GM12891 (cell line): ENCODE measurements at regions not wholly inside any gene's neighbourhood (a gene's known extent, or its start where the extent isn't known, plus 50 kb on each side); places are given as distances from the start of the nearest gene placed in this dataset.

ENCODE experiments used
- PAX5 ChIP-seq: IDR thresholded peaks from 2 replicates; pipeline ENCODE4 v1.6.1; 2011; ENCODE audit warnings: low read length, moderate library complexity, mild to moderate bottlenecking; ENCODE audit not compliant: insufficient read depth, severe bottlenecking
- POLR2A ChIP-seq: IDR thresholded peaks from 2 replicates; pipeline ENCODE4 v1.6.1; 2011; ENCODE audit warnings: low read depth, low read length, control low read depth
- POLR2AphosphoS5 ChIP-seq: IDR thresholded peaks from 2 replicates; pipeline ENCODE4 v1.6.1; 2011; ENCODE audit warnings: low read depth, low read length, control low read depth
- POU2F2 ChIP-seq: IDR thresholded peaks from 2 replicates; pipeline ENCODE4 v1.6.1; 2011; ENCODE audit warnings: low read depth, mild to moderate bottlenecking, control low read depth, low read length, moderate library complexity
- SPI1 ChIP-seq: IDR thresholded peaks from 2 replicates; pipeline ENCODE4 v1.6.1; 2011; ENCODE audit warnings: low read depth, low read length, control low read depth
- TAF1 ChIP-seq: IDR thresholded peaks from 2 replicates; pipeline ENCODE4 v1.6.1; 2011; ENCODE audit warnings: low read depth, low read length, control low read depth

GRCh38 chr5:124176692-124177091 is 569.7 kb downstream of the ZNF608 start:
- TF ChIP-seq TAF1 (no peak), SPI1 (no peak), POLR2A (no peak), POLR2AphosphoS5 (no peak), PAX5 (no peak), POU2F2 (no peak)
